Astrocyte of the cerebellum (primary cell): ENCODE measurements at regions not wholly inside any gene's neighbourhood (a gene's known extent, or its start where the extent isn't known, plus 50 kb on each side); places are given as distances from the start of the nearest gene placed in this dataset.

Experiments used
- DNase-seq: peaks from one replicate; pipeline ENCODE4 v3.0.0-alpha.2; 2011; ENCODE audit warnings: low read depth
- H3K4me3 ChIP-seq: 2 replicates; pipeline ENCODE4 v1.5.1; 2011; ENCODE audit warnings: mild to moderate bottlenecking, low read depth, low read length, moderate library complexity
- in situ Hi-C: cut with HindIII; loops from 2 replicates; pipeline ENCODE4 v1.10.0; 2017; ENCODE audit warnings: low sequenced_read_pairs
- TF ChIP-seq, protein P1 (sequence below): IDR thresholded peaks from 2 replicates; pipeline ENCODE4 v1.5.1; 2012; ENCODE audit warnings: low read length, low read depth, moderate library complexity, mild to moderate bottlenecking; ENCODE audit errors: missing control alignments

DNA sequence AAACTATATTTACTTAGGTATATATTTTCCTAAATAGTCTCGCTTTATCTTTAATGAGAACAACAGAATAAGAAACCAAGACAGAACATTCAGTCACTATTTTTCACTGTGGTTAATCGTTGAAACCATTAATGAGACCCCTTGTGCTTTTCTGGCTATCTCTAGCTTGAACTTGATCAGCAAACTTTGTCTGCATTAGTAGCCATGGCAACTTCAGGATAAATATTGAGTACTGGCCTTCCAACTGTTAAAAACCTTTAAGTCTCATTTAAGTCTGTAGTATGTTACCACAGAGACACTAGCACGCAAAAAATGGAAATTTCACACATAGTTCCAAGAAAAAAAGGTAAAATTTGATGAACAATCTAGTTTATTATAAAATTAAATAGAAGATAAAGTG is 946.0 kb downstream of the SLITRK5 start:
- no peak overlapping the region for H3K4me3 ChIP-seq
- in situ Hi-C loops = no loop called here

DNA sequence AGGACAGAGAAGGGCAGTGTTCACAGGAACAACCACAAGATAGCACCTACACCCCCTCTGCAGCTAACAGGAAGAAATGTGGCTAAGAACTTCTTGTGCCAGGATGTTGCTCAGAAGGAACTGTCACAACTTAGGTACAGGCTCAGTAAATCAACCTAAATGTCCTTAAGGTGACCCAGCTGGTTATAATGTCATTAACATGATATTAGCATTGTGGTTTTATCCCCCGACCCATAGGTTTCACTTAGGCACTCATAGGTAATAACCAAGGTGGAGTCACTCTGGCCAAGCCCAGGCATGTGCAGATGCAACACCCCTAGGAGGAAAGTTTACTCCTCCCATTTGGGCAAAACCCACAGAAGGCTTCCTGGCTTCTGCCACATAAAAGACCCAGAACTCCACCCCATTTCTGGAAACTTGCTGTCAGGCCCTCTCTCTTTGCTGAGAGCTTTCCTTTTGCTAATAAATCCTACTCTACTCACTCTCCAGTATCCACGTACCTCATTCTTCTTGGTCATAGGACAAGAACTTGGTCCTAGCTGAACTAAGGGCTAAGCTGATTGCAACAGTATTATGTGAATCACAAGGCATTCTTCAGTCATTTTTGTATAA is 951.3 kb downstream of the SLITRK5 start:
- TF ChIP-seq, protein P1, sequence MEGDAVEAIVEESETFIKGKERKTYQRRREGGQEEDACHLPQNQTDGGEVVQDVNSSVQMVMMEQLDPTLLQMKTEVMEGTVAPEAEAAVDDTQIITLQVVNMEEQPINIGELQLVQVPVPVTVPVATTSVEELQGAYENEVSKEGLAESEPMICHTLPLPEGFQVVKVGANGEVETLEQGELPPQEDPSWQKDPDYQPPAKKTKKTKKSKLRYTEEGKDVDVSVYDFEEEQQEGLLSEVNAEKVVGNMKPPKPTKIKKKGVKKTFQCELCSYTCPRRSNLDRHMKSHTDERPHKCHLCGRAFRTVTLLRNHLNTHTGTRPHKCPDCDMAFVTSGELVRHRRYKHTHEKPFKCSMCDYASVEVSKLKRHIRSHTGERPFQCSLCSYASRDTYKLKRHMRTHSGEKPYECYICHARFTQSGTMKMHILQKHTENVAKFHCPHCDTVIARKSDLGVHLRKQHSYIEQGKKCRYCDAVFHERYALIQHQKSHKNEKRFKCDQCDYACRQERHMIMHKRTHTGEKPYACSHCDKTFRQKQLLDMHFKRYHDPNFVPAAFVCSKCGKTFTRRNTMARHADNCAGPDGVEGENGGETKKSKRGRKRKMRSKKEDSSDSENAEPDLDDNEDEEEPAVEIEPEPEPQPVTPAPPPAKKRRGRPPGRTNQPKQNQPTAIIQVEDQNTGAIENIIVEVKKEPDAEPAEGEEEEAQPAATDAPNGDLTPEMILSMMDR = no peak
- no peak for DNase-seq
- no peak overlapping the region for H3K4me3 ChIP-seq
- in situ Hi-C loops = no loop called here

More for the DNA sequence above, 946.0 kb downstream of the SLITRK5 start:
- TF ChIP-seq, protein P1 = no peak
- no peak for DNase-seq

DNA sequence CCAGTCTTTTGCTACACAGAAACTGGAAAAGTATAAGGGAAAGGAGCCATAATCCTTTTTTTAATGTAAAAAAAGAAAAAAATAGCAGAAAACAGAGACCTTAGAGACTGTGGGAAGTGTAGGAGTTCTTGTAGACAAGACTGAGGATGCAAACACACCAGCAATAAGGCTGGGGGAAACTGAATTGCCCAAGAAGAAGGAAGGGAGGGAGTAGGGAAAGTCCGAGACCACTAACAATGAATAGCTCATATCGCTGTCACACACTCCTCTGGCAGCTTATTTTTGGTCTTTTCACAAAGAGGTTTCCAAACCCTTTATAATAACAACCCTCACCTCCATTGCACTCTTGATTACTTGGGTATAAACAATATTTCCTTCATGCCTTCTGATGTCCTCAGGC is 952.0 kb downstream of the SLITRK5 start:
- in situ Hi-C loops = no loop called here
- H3K4me3 ChIP-seq = no peak overlapping the region
- DNase-seq = no peak
- TF ChIP-seq, protein P1 = no peak

DNA sequence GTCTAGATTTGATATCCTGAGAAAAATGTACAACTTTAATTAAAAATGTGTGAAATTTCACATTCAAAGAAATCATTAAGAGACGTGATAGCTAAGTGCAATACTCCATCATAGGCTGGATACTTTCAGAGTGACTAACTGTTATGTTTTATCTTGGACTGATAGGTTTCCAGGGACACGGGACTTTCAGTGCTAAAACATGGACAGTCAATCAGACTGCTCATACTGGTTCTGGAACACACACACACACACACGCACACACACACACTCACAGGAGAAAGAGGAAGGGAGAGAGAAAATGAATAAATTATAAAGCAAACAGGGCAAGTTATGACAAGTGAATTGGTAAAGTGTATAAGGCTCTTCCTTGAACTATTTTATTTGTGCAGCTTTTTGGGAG is 955.9 kb downstream of the SLITRK5 start:
- in situ Hi-C loops = no loop called here
- H3K4me3 ChIP-seq = no peak overlapping the region
- DNase-seq = no peak
- TF ChIP-seq, protein P1 = no peak

DNA sequence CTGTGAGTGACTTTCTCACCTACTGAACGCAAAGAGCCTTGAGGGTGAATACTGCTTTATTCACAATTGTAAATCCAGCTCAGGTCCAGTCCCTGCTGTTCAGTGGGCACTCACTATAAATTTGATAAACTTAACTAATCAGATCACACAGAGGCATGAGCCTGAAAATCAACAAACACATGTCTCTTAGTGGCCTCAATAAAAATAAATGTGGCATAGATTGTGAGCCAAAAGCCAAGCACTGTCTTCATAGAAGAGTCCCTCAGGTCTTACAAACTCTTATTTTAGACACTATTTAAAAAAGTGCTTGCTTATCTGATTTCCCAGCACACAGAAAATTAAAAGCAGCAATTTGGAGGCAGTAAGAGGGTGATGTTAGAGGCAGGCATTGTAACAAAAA is 957.7 kb downstream of the SLITRK5 start:
- no peak overlapping the region for H3K4me3 ChIP-seq
- DNase-seq = no peak
- in situ Hi-C loops = no loop called here
- TF ChIP-seq, protein P1 = no peak

DNA sequence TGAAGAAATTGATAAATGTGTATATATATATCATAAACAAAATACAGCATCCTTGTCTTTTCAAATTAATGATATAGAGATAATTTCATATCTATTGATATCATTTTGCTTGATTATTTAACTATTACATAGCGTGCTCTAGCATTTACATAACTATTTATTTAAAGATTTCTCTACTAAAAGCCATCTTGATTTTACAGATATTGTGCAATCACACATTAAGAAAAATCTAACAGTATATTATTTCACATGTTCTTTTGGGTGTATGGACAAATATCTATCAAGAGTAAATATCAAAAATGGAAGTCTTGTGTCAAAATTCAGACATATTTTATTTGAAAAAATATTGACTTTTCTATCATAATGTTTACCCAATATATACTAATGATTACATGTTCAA is 966.8 kb downstream of the SLITRK5 start:
- no peak for DNase-seq
- no peak overlapping the region for H3K4me3 ChIP-seq
- in situ Hi-C loops = no loop called here
- TF ChIP-seq, protein P1 = no peak
